GM12878 (cell line): ENCODE measurements at regions not wholly inside any gene's neighbourhood (a gene's known extent, or its start where the extent isn't known, plus 50 kb on each side); places are given as distances from the start of the nearest gene placed in this dataset.

Experiments used
- ATAC-seq: fragments of 200-7000 bp; cut with Tn5 transposase; 3 replicates; pipeline ENCODE4 v1.9.1; 2020; ENCODE audit warnings: mild to moderate bottlenecking, moderate library complexity
- BruUV-seq: library from RNA; stranded (reverse); fragments of 400-500 nt; replicated peaks from 2 replicates; lab custom pipeline; 2021; lab: Mats Ljungman, UMichigan
- CTCF ChIA-PET: fragments of 300-600 bp; sonication (Branson Sonifier 250); formaldehyde crosslinking; extraction: SDS; loops from one replicate; lab custom pipeline; 2021; ENCODE audit warnings: inconsistent platforms; lab: Yijun Ruan, JAX
- POLR2A ChIA-PET: fragments of 350-600 bp; formaldehyde crosslinking; extraction: SDS; loops from one replicate; lab custom pipeline; 2021; ENCODE audit warnings: inconsistent platforms; lab: Charles Lee
- RAD21 ChIA-PET: fragments of 300-600 bp; sonication (Branson Sonifier 250); formaldehyde crosslinking; loops from one replicate; lab custom pipeline; 2023; ENCODE audit warnings: antibody characterized with exemption; ENCODE audit not compliant: unreplicated experiment; lab: Charles Lee
- SMC1A ChIA-PET: fragments of 300-600 bp; sonication (Branson Sonifier 250); formaldehyde crosslinking; loops from one replicate; lab custom pipeline; 2023; ENCODE audit not compliant: unreplicated experiment, uncharacterized antibody; lab: Charles Lee
- DNase-seq: peaks from one replicate; pipeline ENCODE4 v3.0.0-alpha.2; 2011; ENCODE audit warnings: low read depth, low spot score
- FAIRE-seq: peaks from 3 replicates; lab custom pipeline; 2011; peaks lifted over from hg19 to GRCh38; lab: Jason Lieb, UNC
- H2AFZ ChIP-seq: 2 replicates; pipeline ENCODE4 v1.6.0; 2011; ENCODE audit warnings: low read depth, low read length, control low read depth; ENCODE audit not compliant: control insufficient read depth
- H3K27ac ChIP-seq: 2 replicates; pipeline ENCODE4 v1.5.1; 2011; ENCODE audit warnings: control low read depth; ENCODE audit not compliant: control insufficient read depth, insufficient read depth
- H3K27me3 ChIP-seq, 2 experiments: replicated peaks in 1 of 2; 2 replicates each; pipeline versions ENCODE4 v1.6.0 to v1.6.1; 2011; ENCODE audit warnings: low read length in 1 of 2; ENCODE audit not compliant: control insufficient read depth in 2 of 2, insufficient read depth in 2 of 2
- H3K36me3 ChIP-seq, 2 experiments: 2 replicates each; pipeline ENCODE4 v1.5.1; 2011; ENCODE audit warnings: low read length in 1 of 2; ENCODE audit not compliant: control insufficient read depth in 2 of 2, insufficient read depth in 2 of 2
- H3K4me1 ChIP-seq: 2 replicates; pipeline ENCODE4 v1.6.1; 2011; ENCODE audit warnings: mild to moderate bottlenecking, low read length, moderate library complexity, mixed read lengths; ENCODE audit not compliant: control insufficient read depth, insufficient read depth
- H3K4me2 ChIP-seq: 2 replicates; pipeline ENCODE4 v1.6.0; 2011; ENCODE audit warnings: control low read depth; ENCODE audit not compliant: control insufficient read depth, insufficient read depth
- H3K4me3 ChIP-seq: fragments of 200-600 bp; sonication (generic); 2 replicates; pipeline ENCODE4 v1.5.1; 2016
- H3K79me2 ChIP-seq: 2 replicates; pipeline ENCODE4 v1.6.0; 2011; ENCODE audit warnings: low read length; ENCODE audit not compliant: control insufficient read depth, insufficient read depth
- H3K9ac ChIP-seq: 2 replicates; pipeline ENCODE4 v1.8.0; 2011; ENCODE audit warnings: low read length, control low read depth, mixed read lengths; ENCODE audit not compliant: control insufficient read depth, insufficient read depth
- H3K9me3 ChIP-seq: replicated peaks from 3 replicates; pipeline ENCODE4 v1.5.1; 2011; ENCODE audit warnings: mild to moderate bottlenecking, low read length; ENCODE audit not compliant: control insufficient read depth, insufficient read depth
- H4K20me1 ChIP-seq: 2 replicates; pipeline ENCODE4 v1.6.0; 2011; ENCODE audit not compliant: control insufficient read depth, insufficient read depth
- BMI1 ChIP-seq: fragments of 450-650 bp; IDR thresholded peaks from 2 replicates; pipeline ENCODE4 v1.6.1; 2016; ENCODE audit warnings: mild to moderate bottlenecking, moderate library complexity, borderline replicate concordance
- ESRRA ChIP-seq: IDR thresholded peaks from 2 replicates; pipeline ENCODE4 v1.6.1; 2012; ENCODE audit warnings: mild to moderate bottlenecking, low read length, improper control_type of control experiment
- SMC3 ChIP-seq: IDR thresholded peaks from 2 replicates; pipeline ENCODE4 v1.6.1; 2011; ENCODE audit warnings: low read length, improper control_type of control experiment, borderline replicate concordance
- SPI1 ChIP-seq: IDR thresholded peaks from 2 replicates; pipeline ENCODE4 v1.6.1; 2011; ENCODE audit warnings: low read depth, mild to moderate bottlenecking, low read length, moderate library complexity, borderline replicate concordance; ENCODE audit not compliant: insufficient read depth
- ZBTB4 ChIP-seq: fragments of 450-650 bp; formaldehyde crosslinking; IDR thresholded peaks from 2 replicates; pipeline ENCODE4 v1.4.0; 2022; ENCODE audit warnings: mild to moderate bottlenecking, moderate library complexity
- WGBS: methylation state at CpG from one replicate; pipeline ENCODE4 v1.1.6; 2016; ENCODE audit warnings: low lambda C conversion rate; ENCODE audit not compliant: insufficient replicate concordance, insufficient coverage; ENCODE audit errors: missing lambda C conversion rate; 5-methylcytosine and 5-hydroxymethylcytosine counted together
- in situ Hi-C: fragments of 300-500 bp; cut with MboI; formaldehyde crosslinking; loops from 9 replicates; pipeline ENCODE4 v1.14.3; 2018; ENCODE audit warnings: mixed read lengths
- intact Hi-C: fragments of 100-400 bp; cut with micrococcal nuclease; formaldehyde crosslinking; loops from one replicate; pipeline ENCODE4 v1.14.2; 2022; ENCODE audit not compliant: unreplicated experiment

- ChIA-PET POLR2A (no interaction called here), RAD21 (interaction anchor here (1.3 to 1.6 kb wide), 2 partner anchors 8 to 231 kb away, joined by 5 to 6 read pairs; no protein-coding TSS in a partner anchor), CTCF (interaction anchor here (0.6 to 2.3 kb wide), 7 partner anchors 19 to 233 kb away, joined by 3 to 15 read pairs (median 3); no protein-coding TSS in a partner anchor), SMC1A (interaction anchor here (1.0 to 1.9 kb wide), 5 partner anchors 19 to 489 kb away, joined by 3 to 10 read pairs (median 3); no protein-coding TSS in a partner anchor)
- H3K79me2 ChIP-seq: no peaks in the 10 kb centered on the region
- H3K36me3 ChIP-seq: no peaks in the 10 kb centered on the region
- BruUV-seq: no TSS peak
- no peaks in the 10 kb centered on the region for H3K4me1 ChIP-seq
- in situ Hi-C loops (loop anchor here (5.0 kb wide), 1 partner anchor 230 kb away; no protein-coding TSS in a partner anchor), intact Hi-C loops (no loop called here)
- no peak overlapping the region for H2AFZ ChIP-seq
- H3K27ac ChIP-seq: no peak overlapping the region
- H3K9me3 ChIP-seq: no peaks in the 10 kb centered on the region
- H3K27me3 ChIP-seq: no peaks in the 10 kb centered on the region
- H3K4me3 ChIP-seq: no peak overlapping the region
- TF ChIP-seq ZBTB4 (CRISPR knock-in tag): no peak
- TF ChIP-seq SPI1: no peak
- TF ChIP-seq ESRRA: no peak
- TF ChIP-seq BMI1: no peak
- TF ChIP-seq SMC3: no peak
- FAIRE-seq: no peak
- no peak for DNase-seq
- H3K4me2 ChIP-seq: no peak overlapping the region
- ATAC-seq: no peak
- WGBS: 93% methylated on average over 4 of the region's 4 CpGs
- H3K9ac ChIP-seq: no peak overlapping the region
- H4K20me1 ChIP-seq: no peaks in the 10 kb centered on the region
Observed at GRCh38 chr6:56361812-56362211, 114.4 kb upstream of the COL21A1 start.
